Astrocyte of the spinal cord (primary cell): ENCODE measurements at regions not wholly inside any gene's neighbourhood (a gene's known extent, or its start where the extent isn't known, plus 50 kb on each side); places are given as distances from the start of the nearest gene placed in this dataset.
A peak's percentile ranks its signal among the peaks of the same experiment; 100 is the strongest.
"Not testable (repeated sequence)": the region's sequence is repeated elsewhere in the genome, so short reads cannot be mapped to it uniquely, and the experiment has no call there.

Experiments used
- DNase-seq: peaks from one replicate; pipeline ENCODE4 v3.0.0; 2011; ENCODE audit warnings: low read depth, low spot score
- H3K4me3 ChIP-seq: 2 replicates; pipeline ENCODE4 v1.5.1; 2011; ENCODE audit warnings: low read depth, mild to moderate bottlenecking, low read length, moderate library complexity
- in situ Hi-C: cut with HindIII; loops from 2 replicates; pipeline ENCODE4 v1.10.0; 2017; ENCODE audit warnings: low sequenced_read_pairs
- TF ChIP-seq, protein P1 (sequence below): IDR thresholded peaks from 2 replicates; pipeline ENCODE4 v1.5.1; 2012; ENCODE audit warnings: low read depth, mild to moderate bottlenecking, low read length, inconsistent platforms

GRCh38 chr15:44883199-44883877 lies 73.1 kb upstream of the TERB2 start:
- TF ChIP-seq, protein P1, sequence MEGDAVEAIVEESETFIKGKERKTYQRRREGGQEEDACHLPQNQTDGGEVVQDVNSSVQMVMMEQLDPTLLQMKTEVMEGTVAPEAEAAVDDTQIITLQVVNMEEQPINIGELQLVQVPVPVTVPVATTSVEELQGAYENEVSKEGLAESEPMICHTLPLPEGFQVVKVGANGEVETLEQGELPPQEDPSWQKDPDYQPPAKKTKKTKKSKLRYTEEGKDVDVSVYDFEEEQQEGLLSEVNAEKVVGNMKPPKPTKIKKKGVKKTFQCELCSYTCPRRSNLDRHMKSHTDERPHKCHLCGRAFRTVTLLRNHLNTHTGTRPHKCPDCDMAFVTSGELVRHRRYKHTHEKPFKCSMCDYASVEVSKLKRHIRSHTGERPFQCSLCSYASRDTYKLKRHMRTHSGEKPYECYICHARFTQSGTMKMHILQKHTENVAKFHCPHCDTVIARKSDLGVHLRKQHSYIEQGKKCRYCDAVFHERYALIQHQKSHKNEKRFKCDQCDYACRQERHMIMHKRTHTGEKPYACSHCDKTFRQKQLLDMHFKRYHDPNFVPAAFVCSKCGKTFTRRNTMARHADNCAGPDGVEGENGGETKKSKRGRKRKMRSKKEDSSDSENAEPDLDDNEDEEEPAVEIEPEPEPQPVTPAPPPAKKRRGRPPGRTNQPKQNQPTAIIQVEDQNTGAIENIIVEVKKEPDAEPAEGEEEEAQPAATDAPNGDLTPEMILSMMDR, result no peak
- in situ Hi-C loops, result no loop called here
- no peak overlapping the region for H3K4me3 ChIP-seq
- DNase-seq, result no peak

GRCh38 chr15:44898890-44899651 lies 57.4 kb upstream of the TERB2 start:
- H3K4me3 ChIP-seq, in situ Hi-C loops, DNase-seq: not testable (repeated sequence)

- in situ Hi-C loops, H3K4me3 ChIP-seq, DNase-seq: not testable (repeated sequence)
Measured at GRCh38 chr15:44899775-44900174, 56.7 kb upstream of the TERB2 start.

DNA sequence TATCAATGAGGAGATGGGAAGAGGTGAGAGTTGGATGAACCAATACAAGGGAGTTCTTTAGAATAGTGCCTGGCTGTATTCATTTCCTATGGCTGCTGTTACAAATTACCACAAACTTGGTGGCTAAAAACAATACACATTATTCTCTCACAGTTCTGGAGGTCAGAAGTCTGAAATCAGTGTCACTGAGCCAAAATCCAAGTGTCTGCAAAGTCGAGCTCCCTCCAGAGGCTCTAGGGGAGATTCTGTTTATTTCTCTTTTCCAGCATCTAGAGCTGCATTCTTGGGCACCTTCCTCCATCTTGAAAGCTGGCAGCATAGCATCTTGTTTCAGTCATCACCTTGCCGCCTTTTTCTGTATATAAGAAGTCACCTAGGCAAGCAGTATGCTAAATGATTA lies 55.7 kb upstream of the TERB2 start:
- in situ Hi-C loops, DNase-seq: not testable (repeated sequence)

DNA sequence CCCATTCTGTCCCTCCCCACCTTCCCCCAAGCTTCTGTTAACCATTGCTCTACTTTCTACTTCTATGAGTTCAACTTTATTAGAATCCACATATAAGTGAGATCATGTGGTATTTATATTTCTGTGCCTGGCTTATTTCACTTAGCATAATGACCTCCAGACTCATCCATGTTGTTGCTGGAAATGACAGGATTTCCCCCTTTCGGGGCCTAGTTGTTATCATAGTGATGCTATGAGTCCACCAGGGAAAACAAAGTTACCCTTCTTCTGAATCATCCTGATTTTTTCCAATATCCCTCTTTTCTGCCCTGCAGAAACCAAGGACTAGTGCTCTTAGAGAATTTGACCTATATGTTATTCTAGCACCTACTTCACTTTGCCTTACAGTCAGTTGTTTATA lies 53.2 kb upstream of the TERB2 start:
- peak; percentile 1 for DNase-seq
- in situ Hi-C loops, result not testable (repeated sequence)

More for the DNA sequence above, 55.7 kb upstream of the TERB2 start:
- H3K4me3 ChIP-seq, result not testable (repeated sequence)

GRCh38 chr15:44904651-44905340 lies 51.7 kb upstream of the TERB2 start:
- DNase-seq, H3K4me3 ChIP-seq, in situ Hi-C loops: not testable (repeated sequence)

More for the DNA sequence above, 53.2 kb upstream of the TERB2 start:
- H3K4me3 ChIP-seq, result not testable (repeated sequence)
